Esophagus muscularis mucosa (tissue), 4 donors: ENCODE measurements at regions not wholly inside any gene's neighbourhood (a gene's known extent, or its start where the extent isn't known, plus 50 kb on each side); places are given as distances from the start of the nearest gene placed in this dataset.

Source experiments
- EP300 ChIP-seq: sonication (generic); formaldehyde crosslinking; IDR thresholded peaks from one replicate; pipeline ENCODE4 v1.6.1; 2017; ENCODE audit warnings: antibody characterized with exemption
- POLR2A ChIP-seq: fragments of 450-650 bp; IDR thresholded peaks from one replicate; pipeline ENCODE4 v1.6.1; 2017; ENCODE audit warnings: antibody characterized with exemption, moderate library complexity, mild to moderate bottlenecking, low read depth
- POLR2AphosphoS5 ChIP-seq, 2 donors: sonication (generic); formaldehyde crosslinking; IDR thresholded peaks; one replicate each; pipeline ENCODE4 v1.6.1; 2017; ENCODE audit warnings: antibody characterized with exemption in 2 of 2
- TF ChIP-seq, protein P1 (sequence below), 3 experiments: fragments of 200-600 bp in 2 of 3; fragments of 450-650 bp in 1 of 3; sonication (generic) in 2 of 3; IDR thresholded peaks; one replicate each; pipeline ENCODE4 v1.5.1; 2017 to 2019; ENCODE audit warnings: antibody characterized with exemption in 3 of 3, mild to moderate bottlenecking in 2 of 3, moderate library complexity in 1 of 3

DNA sequence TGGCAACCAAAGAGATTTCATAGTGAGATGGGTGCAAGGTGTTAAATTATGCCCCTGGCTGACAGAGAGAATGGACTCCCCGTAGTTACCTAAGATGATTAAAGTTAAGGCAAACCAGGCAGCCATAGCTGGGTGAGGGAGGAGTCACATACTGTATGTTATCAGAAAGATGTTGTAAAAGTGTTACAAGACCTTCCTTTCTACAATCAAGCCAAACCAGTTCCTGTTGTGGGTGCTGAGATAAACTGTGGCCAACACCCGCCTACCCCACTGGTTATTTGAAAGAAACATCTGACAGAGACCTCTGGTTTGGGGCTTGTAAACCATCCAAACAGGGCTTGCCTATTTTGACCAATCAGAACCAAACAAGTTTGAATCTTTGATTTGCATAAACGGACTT lies 684.7 kb upstream of the NUDT12 start:
- TF ChIP-seq POLR2A (no peak), POLR2AphosphoS5 (IDR thresholded peaks at IDR 0.05) (no peak), EP300 (no peak)
- TF ChIP-seq, protein P1, sequence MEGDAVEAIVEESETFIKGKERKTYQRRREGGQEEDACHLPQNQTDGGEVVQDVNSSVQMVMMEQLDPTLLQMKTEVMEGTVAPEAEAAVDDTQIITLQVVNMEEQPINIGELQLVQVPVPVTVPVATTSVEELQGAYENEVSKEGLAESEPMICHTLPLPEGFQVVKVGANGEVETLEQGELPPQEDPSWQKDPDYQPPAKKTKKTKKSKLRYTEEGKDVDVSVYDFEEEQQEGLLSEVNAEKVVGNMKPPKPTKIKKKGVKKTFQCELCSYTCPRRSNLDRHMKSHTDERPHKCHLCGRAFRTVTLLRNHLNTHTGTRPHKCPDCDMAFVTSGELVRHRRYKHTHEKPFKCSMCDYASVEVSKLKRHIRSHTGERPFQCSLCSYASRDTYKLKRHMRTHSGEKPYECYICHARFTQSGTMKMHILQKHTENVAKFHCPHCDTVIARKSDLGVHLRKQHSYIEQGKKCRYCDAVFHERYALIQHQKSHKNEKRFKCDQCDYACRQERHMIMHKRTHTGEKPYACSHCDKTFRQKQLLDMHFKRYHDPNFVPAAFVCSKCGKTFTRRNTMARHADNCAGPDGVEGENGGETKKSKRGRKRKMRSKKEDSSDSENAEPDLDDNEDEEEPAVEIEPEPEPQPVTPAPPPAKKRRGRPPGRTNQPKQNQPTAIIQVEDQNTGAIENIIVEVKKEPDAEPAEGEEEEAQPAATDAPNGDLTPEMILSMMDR (IDR thresholded peaks at IDR 0.05): no peak
